Peyer's patch (tissue), 4 donors: ENCODE measurements at regions not wholly inside any gene's neighbourhood (a gene's known extent, or its start where the extent isn't known, plus 50 kb on each side); places are given as distances from the start of the nearest gene placed in this dataset.

Experiments used
- CTCF ChIP-seq, 6 experiments: fragments of 450-650 bp in 4 of 6; fragments of 200-600 bp in 2 of 6; sonication (generic) in 1 of 6; IDR thresholded peaks; one replicate each; pipeline ENCODE4 v1.5.1; 2017 to 2019; ENCODE audit warnings: antibody characterized with exemption in 6 of 6, mild to moderate bottlenecking in 3 of 6, moderate library complexity in 1 of 6
- POLR2A ChIP-seq, 2 donors: fragments of 450-650 bp; IDR thresholded peaks; one replicate each; pipeline ENCODE4 v1.5.1; 2017; ENCODE audit warnings: antibody characterized with exemption in 2 of 2, mild to moderate bottlenecking in 2 of 2, moderate library complexity in 2 of 2

- TF ChIP-seq CTCF (IDR thresholded peaks at IDR 0.05) (no peak), POLR2A (IDR thresholded peaks at IDR 0.05) (no peak)
These were observed 288.9 kb upstream of the MYT1L start for GRCh38 chr2:2619995-2620394.
